Skin epidermis (tissue), 12 donors: ENCODE measurements at regions not wholly inside any gene's neighbourhood (a gene's known extent, or its start where the extent isn't known, plus 50 kb on each side); places are given as distances from the start of the nearest gene placed in this dataset.

Experiments
- H3K27ac ChIP-seq, 21 experiments: fragments of 200-600 bp; sonication (generic) in 11 of 21; one replicate each; pipeline ENCODE4 v1.5.0; 2020; ENCODE audit warnings: mild to moderate bottlenecking in 3 of 21, inconsistent platforms in 2 of 21, moderate library complexity in 2 of 21
- H3K4me3 ChIP-seq, 7 experiments: fragments of 200-600 bp; sonication (generic) in 2 of 7; one replicate each; pipeline ENCODE4 v1.5.0; 2020; ENCODE audit warnings: inconsistent platforms in 2 of 7, mild to moderate bottlenecking in 2 of 7, moderate library complexity in 1 of 7

GRCh38 chr1:193694741-193695140 is 508.3 kb upstream of the B3GALT2 start:
- Histone ChIP-seq H3K4me3 (no peak overlapping the region), H3K27ac (no peak overlapping the region)

GRCh38 chr1:193685986-193686385 is 499.6 kb upstream of the B3GALT2 start:
- Histone ChIP-seq H3K4me3 (no peak overlapping the region), H3K27ac (no peak overlapping the region)

- H3K27ac ChIP-seq, result no peak overlapping the region
These were observed 495.0 kb upstream of the B3GALT2 start for GRCh38 chr1:193681422-193681821.

GRCh38 chr1:193680924-193681316 is 494.5 kb upstream of the B3GALT2 start:
- Histone ChIP-seq H3K27ac (no peak overlapping the region), H3K4me3 (no peak overlapping the region)

More at GRCh38 chr1:193681422-193681821, 495.0 kb upstream of the B3GALT2 start:
- H3K4me3 ChIP-seq, result no peak overlapping the region

- H3K27ac ChIP-seq, result no peak overlapping the region
- H3K4me3 ChIP-seq, result no peak overlapping the region
These were observed 494.0 kb upstream of the B3GALT2 start for GRCh38 chr1:193680247-193680923.

- no peak overlapping the region for H3K4me3 ChIP-seq
- H3K27ac ChIP-seq, result no peak overlapping the region
These were observed 491.5 kb upstream of the B3GALT2 start for GRCh38 chr1:193677874-193678273.

GRCh38 chr1:193676996-193677549 is 490.7 kb upstream of the B3GALT2 start:
- H3K27ac ChIP-seq, result no peak overlapping the region
- H3K4me3 ChIP-seq, result no peak overlapping the region

- Histone ChIP-seq H3K4me3 (no peak overlapping the region), H3K27ac (no peak overlapping the region)
These were observed 488.0 kb upstream of the B3GALT2 start for GRCh38 chr1:193674292-193674944.

GRCh38 chr1:193666485-193667083 is 480.2 kb upstream of the B3GALT2 start:
- no peak overlapping the region for H3K27ac ChIP-seq
- no peak overlapping the region for H3K4me3 ChIP-seq

GRCh38 chr1:193663965-193664364 is 477.6 kb upstream of the B3GALT2 start:
- Histone ChIP-seq H3K27ac (no peak overlapping the region), H3K4me3 (no peak overlapping the region)

GRCh38 chr1:193662030-193662429 is 475.6 kb upstream of the B3GALT2 start:
- Histone ChIP-seq H3K27ac (no peak overlapping the region), H3K4me3 (no peak overlapping the region)

GRCh38 chr1:193661385-193661784 is 475.0 kb upstream of the B3GALT2 start:
- Histone ChIP-seq H3K27ac (no peak overlapping the region), H3K4me3 (no peak overlapping the region)

GRCh38 chr1:193660428-193660827 is 474.0 kb upstream of the B3GALT2 start:
- no peak overlapping the region for H3K27ac ChIP-seq
- no peak overlapping the region for H3K4me3 ChIP-seq

- Histone ChIP-seq H3K27ac (no peak overlapping the region), H3K4me3 (no peak overlapping the region)
These were observed 472.3 kb upstream of the B3GALT2 start for GRCh38 chr1:193658691-193659090.

- no peak overlapping the region for H3K4me3 ChIP-seq
- no peak overlapping the region for H3K27ac ChIP-seq
These were observed 471.7 kb upstream of the B3GALT2 start for GRCh38 chr1:193658081-193658480.

- Histone ChIP-seq H3K27ac (no peak overlapping the region), H3K4me3 (no peak overlapping the region)
These were observed 471.1 kb upstream of the B3GALT2 start for GRCh38 chr1:193657552-193657951.

- H3K4me3 ChIP-seq, result no peak overlapping the region
- H3K27ac ChIP-seq, result no peak overlapping the region
These were observed 470.4 kb upstream of the B3GALT2 start for GRCh38 chr1:193656841-193657240.

GRCh38 chr1:193654951-193655735 is 468.7 kb upstream of the B3GALT2 start:
- Histone ChIP-seq H3K27ac (no peak overlapping the region), H3K4me3 (no peak overlapping the region)

GRCh38 chr1:193649587-193649986 is 463.2 kb upstream of the B3GALT2 start:
- no peak overlapping the region for H3K27ac ChIP-seq

GRCh38 chr1:193634876-193635275 is 448.5 kb upstream of the B3GALT2 start:
- Histone ChIP-seq H3K27ac (no peak overlapping the region), H3K4me3 (no peak overlapping the region)

More at GRCh38 chr1:193649587-193649986, 463.2 kb upstream of the B3GALT2 start:
- H3K4me3 ChIP-seq, result no peak overlapping the region
